ENCODE measurements at regions not wholly inside any gene's neighbourhood (a gene's known extent, or its start where the extent isn't known, plus 50 kb on each side); places are given as distances from the start of the nearest gene placed in this dataset.

GRCh38 chr6:122289762-122290539, 109.5 kb upstream of the HSF2 start:
- no peak for TF ChIP-seq EP300 (IDR thresholded peaks at IDR 0.05)
- no peak for TF ChIP-seq POLR2AphosphoS5 (IDR thresholded peaks at IDR 0.05)
